ENCODE measurements at regions not wholly inside any gene's neighbourhood (a gene's known extent, or its start where the extent isn't known, plus 50 kb on each side); places are given as distances from the start of the nearest gene placed in this dataset.

DNA sequence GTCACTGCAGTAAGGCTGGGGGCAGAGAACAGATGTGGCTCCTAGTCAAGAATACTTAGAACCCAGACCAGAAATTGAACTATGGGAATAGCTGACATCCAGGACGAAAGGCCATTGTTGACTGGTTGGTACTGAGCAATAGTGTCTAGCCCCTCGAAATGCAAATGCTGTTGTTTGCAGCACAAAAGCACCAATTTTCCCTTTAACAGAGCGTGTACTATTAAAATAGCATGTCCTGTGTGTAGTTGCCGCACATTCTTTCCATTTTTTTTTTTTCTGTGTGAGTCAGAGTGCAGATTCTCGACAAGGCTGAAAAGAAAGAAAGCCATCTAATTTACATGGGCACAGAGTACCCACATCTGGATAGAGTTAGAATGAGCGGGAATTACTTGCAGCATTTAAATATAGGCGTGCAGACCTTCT is 302.4 kb downstream of the PTEN start:
- TF ChIP-seq, protein P1, sequence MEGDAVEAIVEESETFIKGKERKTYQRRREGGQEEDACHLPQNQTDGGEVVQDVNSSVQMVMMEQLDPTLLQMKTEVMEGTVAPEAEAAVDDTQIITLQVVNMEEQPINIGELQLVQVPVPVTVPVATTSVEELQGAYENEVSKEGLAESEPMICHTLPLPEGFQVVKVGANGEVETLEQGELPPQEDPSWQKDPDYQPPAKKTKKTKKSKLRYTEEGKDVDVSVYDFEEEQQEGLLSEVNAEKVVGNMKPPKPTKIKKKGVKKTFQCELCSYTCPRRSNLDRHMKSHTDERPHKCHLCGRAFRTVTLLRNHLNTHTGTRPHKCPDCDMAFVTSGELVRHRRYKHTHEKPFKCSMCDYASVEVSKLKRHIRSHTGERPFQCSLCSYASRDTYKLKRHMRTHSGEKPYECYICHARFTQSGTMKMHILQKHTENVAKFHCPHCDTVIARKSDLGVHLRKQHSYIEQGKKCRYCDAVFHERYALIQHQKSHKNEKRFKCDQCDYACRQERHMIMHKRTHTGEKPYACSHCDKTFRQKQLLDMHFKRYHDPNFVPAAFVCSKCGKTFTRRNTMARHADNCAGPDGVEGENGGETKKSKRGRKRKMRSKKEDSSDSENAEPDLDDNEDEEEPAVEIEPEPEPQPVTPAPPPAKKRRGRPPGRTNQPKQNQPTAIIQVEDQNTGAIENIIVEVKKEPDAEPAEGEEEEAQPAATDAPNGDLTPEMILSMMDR (IDR thresholded peaks at IDR 0.05): no peak

DNA sequence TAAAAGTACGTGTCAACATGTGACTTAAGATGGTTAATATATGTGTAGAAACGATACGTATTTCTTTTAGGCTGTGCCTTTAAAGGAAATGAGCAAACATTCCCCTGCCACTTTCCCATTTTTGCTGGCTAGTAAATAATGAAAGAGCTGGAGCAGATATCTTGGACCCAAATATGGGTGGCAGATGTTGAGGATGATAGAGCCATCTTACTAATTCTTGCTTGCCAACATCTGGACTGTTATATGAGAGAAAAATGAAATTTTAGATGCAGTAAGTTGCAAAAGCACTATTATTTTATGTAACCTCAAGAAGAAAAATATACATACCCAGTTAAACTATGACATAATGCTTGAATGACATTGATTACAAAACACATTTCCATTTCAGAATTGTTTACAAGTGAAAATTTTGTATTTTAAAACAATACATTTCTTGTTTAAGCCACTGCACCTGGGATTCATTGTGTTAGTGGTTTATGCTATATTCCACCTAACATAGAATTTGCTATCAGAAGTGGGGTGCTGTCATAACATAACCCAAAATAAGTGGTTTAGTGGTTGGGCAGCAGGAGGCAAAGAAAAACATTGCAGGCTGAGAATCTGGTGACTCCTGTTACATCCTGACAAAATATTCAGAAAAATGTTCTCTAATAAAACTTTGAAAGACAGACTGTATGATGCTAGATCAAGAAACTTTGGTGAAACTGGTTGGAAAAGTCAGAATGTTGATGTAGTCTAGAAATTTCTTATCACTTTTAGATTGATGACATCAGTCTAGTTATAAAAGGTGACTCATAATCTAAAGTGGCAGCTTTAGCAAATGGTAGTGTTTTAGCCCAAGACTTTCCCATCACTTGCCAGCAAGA is 305.0 kb downstream of the PTEN start:
- TF ChIP-seq, protein P1 (IDR thresholded peaks at IDR 0.05): no peak

DNA sequence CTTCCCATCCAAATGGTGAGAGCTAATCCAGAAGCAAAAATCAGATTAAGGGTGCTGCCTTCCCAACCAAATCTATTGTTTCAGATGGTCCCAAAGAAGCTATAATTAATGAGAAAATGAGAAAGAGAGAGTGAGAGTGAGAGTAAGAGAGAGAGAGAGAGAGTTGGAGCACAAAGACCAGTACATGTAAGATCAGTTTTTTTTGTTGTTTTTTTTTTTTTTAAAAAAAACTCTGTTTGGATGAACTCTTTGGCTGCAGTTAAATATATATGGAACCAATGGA is 305.6 kb downstream of the PTEN start:
- TF ChIP-seq, protein P1 (IDR thresholded peaks at IDR 0.05): no peak

DNA sequence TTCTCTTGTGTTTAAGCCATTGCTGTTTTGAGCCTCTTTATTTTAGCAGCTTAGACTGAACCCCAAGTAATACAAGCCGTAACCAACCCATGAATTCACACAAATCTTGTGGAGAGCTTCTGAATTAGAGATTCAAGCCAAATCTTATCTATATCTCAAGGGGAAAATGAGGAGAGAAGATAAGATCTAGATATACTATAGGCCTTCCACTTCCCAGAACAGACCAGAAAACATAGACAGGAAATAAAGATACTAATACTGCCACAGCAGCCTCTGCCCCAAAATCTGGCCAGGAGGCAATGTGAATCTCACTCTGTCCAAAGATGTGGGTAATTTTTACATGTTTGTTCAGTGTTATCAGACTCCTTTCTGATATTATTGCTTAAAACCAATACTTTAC is 307.2 kb downstream of the PTEN start:
- TF ChIP-seq, protein P1 (IDR thresholded peaks at IDR 0.05): no peak

DNA sequence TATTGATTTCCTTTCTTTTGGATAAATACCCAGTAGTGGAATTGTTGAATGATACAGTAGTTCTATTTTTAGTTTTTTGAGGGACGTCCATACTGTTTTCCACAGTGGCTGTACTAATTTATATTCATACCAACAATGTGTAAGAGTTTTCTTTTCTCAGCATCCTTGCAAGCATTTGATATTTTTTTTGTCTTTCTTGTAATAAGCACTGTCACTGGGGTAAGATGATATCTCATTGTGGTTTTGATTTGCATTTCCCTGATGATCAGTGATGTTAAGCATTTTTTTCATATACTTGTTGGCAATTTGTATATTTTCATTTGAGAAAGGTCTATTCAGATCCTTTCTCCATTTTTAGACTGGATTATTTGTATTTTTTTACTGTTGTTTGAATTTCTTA is 308.7 kb downstream of the PTEN start:
- TF ChIP-seq, protein P1 (IDR thresholded peaks at IDR 0.05): no peak

DNA sequence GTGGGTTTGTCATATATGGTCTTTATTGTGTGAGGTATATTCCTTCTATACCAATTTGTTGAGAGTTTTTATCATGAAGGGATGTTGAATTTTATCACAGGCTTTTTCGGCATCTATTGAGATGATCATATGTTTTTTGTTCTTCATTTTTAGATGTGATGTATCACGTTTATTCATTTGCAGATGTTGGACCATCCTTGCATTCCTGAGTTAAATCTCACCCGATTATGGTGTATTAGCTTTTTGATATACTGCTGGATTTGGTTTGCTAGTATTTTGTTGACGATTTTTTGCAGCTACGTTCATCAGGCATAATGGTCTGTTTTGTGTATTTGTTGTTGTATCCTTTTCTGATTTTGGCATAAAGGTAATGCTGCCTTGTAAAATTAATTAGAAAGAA is 311.0 kb downstream of the PTEN start:
- TF ChIP-seq, protein P1 (IDR thresholded peaks at IDR 0.05): no peak

DNA sequence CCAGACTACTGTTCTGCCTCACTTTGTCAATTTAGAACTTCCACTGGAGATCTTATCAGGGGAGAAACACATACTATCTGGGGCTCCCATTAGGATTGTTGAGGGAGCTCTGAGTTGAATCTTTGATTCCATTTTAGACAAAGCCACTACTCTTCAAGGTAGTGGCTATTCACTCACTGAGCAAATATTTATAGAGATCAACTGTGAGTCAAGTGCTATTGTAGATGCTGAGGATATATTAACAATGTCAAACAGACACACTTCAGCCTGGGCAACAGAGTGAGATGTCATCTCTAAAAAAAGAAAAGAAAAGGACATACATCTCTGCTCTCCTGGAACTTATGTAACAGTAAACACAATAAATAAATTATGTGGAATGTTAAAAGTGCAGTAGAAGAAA is 315.3 kb downstream of the PTEN start:
- TF ChIP-seq, protein P1 (IDR thresholded peaks at IDR 0.05): no peak

DNA sequence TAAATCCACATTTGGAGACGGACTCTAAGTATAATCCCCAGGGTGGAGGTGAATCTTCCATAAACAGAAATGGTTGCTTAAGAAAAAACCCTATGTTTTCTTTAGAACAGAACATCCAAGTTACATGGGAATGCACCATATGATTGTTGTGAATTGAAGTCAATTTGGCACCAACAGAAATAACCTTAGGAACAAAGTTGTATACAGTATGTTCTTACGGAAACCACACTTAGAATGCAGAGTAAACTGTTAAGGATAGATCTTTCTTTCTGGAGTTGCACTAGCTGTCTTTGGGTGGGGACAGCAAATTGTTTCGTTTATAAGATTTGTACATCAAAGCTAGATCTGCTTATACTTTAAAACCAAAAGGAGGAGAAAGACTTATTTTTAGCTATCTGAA is 316.4 kb downstream of the PTEN start:
- TF ChIP-seq, protein P1 (IDR thresholded peaks at IDR 0.05): no peak
